ENCODE measurements at regions not wholly inside any gene's neighbourhood (a gene's known extent, or its start where the extent isn't known, plus 50 kb on each side); places are given as distances from the start of the nearest gene placed in this dataset.
"Not testable (repeated sequence)": the region's sequence is repeated elsewhere in the genome, so short reads cannot be mapped to it uniquely, and the experiment has no call there.

GRCh38 chr17:30580916-30581315 is 103.7 kb downstream of the GOSR1 start:
- no peak for FAIRE-seq

GRCh38 chr17:30579610-30580315 is 102.6 kb downstream of the GOSR1 start:
- FAIRE-seq = no peak

- FAIRE-seq = not testable (repeated sequence)
These were observed 101.0 kb downstream of the GOSR1 start for GRCh38 chr17:30578015-30578717.

Data from G401.6 (cell line).